Fibroblast of mammary gland (primary cell): ENCODE measurements at regions not wholly inside any gene's neighbourhood (a gene's known extent, or its start where the extent isn't known, plus 50 kb on each side); places are given as distances from the start of the nearest gene placed in this dataset.

Source experiments
- DNase-seq: peaks from one replicate; pipeline ENCODE4 v3.0.0-alpha.2; 2010; ENCODE audit warnings: low read depth
- H3K4me3 ChIP-seq: 2 replicates; pipeline ENCODE4 v1.5.1; 2011; ENCODE audit warnings: low read depth, mild to moderate bottlenecking, low read length, moderate library complexity; ENCODE audit not compliant: control insufficient read depth
- CTCF ChIP-seq: conservative IDR thresholded peaks from 2 replicates; pipeline ENCODE4 v1.5.1; 2011; ENCODE audit warnings: low read depth, low read length, inconsistent platforms; ENCODE audit not compliant: control insufficient read depth, insufficient read depth

- peak; percentile 42 for DNase-seq
- peak; percentile 87 for TF ChIP-seq CTCF
- H3K4me3 ChIP-seq = no peak overlapping the region
Measured at GRCh38 chr10:53601260-53601875, 828.8 kb upstream of the MBL2 start.

GRCh38 chr10:53598914-53599313 is 826.3 kb upstream of the MBL2 start:
- no peak for TF ChIP-seq CTCF
- no peak overlapping the region for H3K4me3 ChIP-seq
- DNase-seq = no peak

GRCh38 chr10:53597835-53598251 is 825.3 kb upstream of the MBL2 start:
- no peak overlapping the region for H3K4me3 ChIP-seq
- no peak for TF ChIP-seq CTCF
- DNase-seq = no peak

- H3K4me3 ChIP-seq = no peak overlapping the region
- no peak for TF ChIP-seq CTCF
- no peak for DNase-seq
Measured at GRCh38 chr10:53580465-53580864, 807.9 kb upstream of the MBL2 start.

GRCh38 chr10:53579773-53580172 is 807.2 kb upstream of the MBL2 start:
- TF ChIP-seq CTCF = no peak
- DNase-seq = no peak
- no peak overlapping the region for H3K4me3 ChIP-seq

GRCh38 chr10:53574024-53574423 is 801.4 kb upstream of the MBL2 start:
- no peak for DNase-seq
- no peak for TF ChIP-seq CTCF
- H3K4me3 ChIP-seq = no peak overlapping the region

GRCh38 chr10:53573498-53573897 is 800.9 kb upstream of the MBL2 start:
- DNase-seq = no peak
- TF ChIP-seq CTCF = no peak

More at GRCh38 chr10:53573498-53573897, 800.9 kb upstream of the MBL2 start:
- H3K4me3 ChIP-seq = no peak overlapping the region
